A549 (cell line): ENCODE measurements at regions not wholly inside any gene's neighbourhood (a gene's known extent, or its start where the extent isn't known, plus 50 kb on each side); places are given as distances from the start of the nearest gene placed in this dataset.

Source experiments
- BHLHE40 ChIP-seq: IDR thresholded peaks from 2 replicates; pipeline ENCODE4 v1.6.1; 2012; ENCODE audit warnings: low read depth, low read length, inconsistent platforms
- EP300 ChIP-seq, 2 experiments: fragments of >200 bp; sonication (Bioruptor Twin); formaldehyde crosslinking; IDR thresholded peaks; 2 replicates in 1 of 2; 3 replicates in 1 of 2; pipeline ENCODE4 v1.6.1; 2016 to 2017
- JUNB ChIP-seq: fragments of >200 bp; sonication (Bioruptor Twin); formaldehyde crosslinking; IDR thresholded peaks from 2 replicates; pipeline ENCODE4 v1.6.1; 2016
- MAZ ChIP-seq: fragments of 150-350 bp; IDR thresholded peaks from 2 replicates; pipeline ENCODE4 v1.6.1; 2014; ENCODE audit warnings: antibody characterized with exemption, low read depth, low read length, borderline replicate concordance
- MYC ChIP-seq: IDR thresholded peaks from 2 replicates; pipeline ENCODE4 v1.6.1; 2012; ENCODE audit warnings: mild to moderate bottlenecking, inconsistent platforms, low read length, improper control_type of control experiment, borderline replicate concordance
- NR3C1 ChIP-seq: fragments of >200 bp; sonication (Bioruptor Twin); formaldehyde crosslinking; IDR thresholded peaks from 3 replicates; pipeline ENCODE4 v1.6.1; 2017
- POLR2A ChIP-seq: IDR thresholded peaks from 2 replicates; pipeline ENCODE4 v1.6.1; 2012; ENCODE audit warnings: mild to moderate bottlenecking, low read length
- RFX5 ChIP-seq: fragments of 450-650 bp; IDR thresholded peaks from 2 replicates; pipeline ENCODE4 v1.7.1; 2014; ENCODE audit warnings: antibody characterized with exemption, mild to moderate bottlenecking, moderate library complexity
- SMC3 ChIP-seq: fragments of >200 bp; sonication (Bioruptor Twin); formaldehyde crosslinking; IDR thresholded peaks from 3 replicates; pipeline ENCODE4 v1.6.1; 2018; ENCODE audit warnings: inconsistent platforms
- TF ChIP-seq, protein P1 (sequence below): fragments of >200 bp; sonication (Bioruptor Twin); formaldehyde crosslinking; IDR thresholded peaks from 3 replicates; pipeline ENCODE4 v1.5.1; 2016
- TF ChIP-seq, protein P2 (sequence below): fragments of 450-650 bp; IDR thresholded peaks from 2 replicates; pipeline ENCODE4 v1.6.1; 2014; ENCODE audit warnings: antibody characterized with exemption
- TF ChIP-seq, protein P3 (sequence below): IDR thresholded peaks from 2 replicates; pipeline ENCODE4 v1.6.1; 2012
- TF ChIP-seq, protein P4 (sequence below): fragments of 200-600 bp; sonication (generic); IDR thresholded peaks from 2 replicates; pipeline ENCODE4 v1.6.1; 2016; ENCODE audit warnings: antibody characterized with exemption, mild to moderate bottlenecking, moderate library complexity

DNA sequence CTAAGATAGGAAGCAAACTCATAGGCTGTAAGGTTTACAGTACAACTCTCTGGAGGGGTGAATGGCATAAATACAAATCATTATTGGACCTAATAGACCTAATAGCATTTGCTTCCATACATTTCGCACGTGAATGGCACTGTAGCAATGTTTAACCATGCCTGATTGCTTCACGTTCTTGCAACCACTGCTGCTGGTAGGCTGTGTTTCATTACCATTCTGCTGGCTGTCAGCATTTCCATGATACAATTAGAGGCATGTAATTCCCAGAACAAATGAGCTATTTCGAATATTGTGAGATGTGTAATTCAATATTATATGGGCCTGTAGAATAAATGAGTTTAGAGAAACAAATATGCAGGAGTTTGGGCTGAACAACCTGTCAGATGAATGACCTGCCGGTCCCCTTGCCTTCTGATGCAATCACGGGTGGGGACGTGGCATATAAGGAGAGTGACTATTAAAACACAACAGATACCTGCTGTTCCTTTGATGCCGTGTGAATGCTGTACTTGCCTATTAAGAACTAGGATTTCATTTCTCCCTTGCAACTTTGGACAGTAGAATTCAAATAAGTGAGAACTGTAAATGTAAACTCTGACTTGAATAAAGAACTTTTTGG lies 393.4 kb downstream of the ACTR3B start:
- TF ChIP-seq JUNB = no peak
- TF ChIP-seq, protein P1, sequence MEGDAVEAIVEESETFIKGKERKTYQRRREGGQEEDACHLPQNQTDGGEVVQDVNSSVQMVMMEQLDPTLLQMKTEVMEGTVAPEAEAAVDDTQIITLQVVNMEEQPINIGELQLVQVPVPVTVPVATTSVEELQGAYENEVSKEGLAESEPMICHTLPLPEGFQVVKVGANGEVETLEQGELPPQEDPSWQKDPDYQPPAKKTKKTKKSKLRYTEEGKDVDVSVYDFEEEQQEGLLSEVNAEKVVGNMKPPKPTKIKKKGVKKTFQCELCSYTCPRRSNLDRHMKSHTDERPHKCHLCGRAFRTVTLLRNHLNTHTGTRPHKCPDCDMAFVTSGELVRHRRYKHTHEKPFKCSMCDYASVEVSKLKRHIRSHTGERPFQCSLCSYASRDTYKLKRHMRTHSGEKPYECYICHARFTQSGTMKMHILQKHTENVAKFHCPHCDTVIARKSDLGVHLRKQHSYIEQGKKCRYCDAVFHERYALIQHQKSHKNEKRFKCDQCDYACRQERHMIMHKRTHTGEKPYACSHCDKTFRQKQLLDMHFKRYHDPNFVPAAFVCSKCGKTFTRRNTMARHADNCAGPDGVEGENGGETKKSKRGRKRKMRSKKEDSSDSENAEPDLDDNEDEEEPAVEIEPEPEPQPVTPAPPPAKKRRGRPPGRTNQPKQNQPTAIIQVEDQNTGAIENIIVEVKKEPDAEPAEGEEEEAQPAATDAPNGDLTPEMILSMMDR = no peak
- no peak for TF ChIP-seq POLR2A
- TF ChIP-seq SMC3 = no peak
- TF ChIP-seq MAZ = no peak
- TF ChIP-seq NR3C1 = no peak
- TF ChIP-seq RFX5 = no peak
- TF ChIP-seq, protein P2, sequence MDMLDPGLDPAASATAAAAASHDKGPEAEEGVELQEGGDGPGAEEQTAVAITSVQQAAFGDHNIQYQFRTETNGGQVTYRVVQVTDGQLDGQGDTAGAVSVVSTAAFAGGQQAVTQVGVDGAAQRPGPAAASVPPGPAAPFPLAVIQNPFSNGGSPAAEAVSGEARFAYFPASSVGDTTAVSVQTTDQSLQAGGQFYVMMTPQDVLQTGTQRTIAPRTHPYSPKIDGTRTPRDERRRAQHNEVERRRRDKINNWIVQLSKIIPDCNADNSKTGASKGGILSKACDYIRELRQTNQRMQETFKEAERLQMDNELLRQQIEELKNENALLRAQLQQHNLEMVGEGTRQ = no peak
- TF ChIP-seq MYC = no peak
- TF ChIP-seq EP300 (IDR thresholded peaks at IDR 0.05) = no peak
- TF ChIP-seq, protein P3, sequence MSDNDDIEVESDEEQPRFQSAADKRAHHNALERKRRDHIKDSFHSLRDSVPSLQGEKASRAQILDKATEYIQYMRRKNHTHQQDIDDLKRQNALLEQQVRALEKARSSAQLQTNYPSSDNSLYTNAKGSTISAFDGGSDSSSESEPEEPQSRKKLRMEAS = no peak
- TF ChIP-seq, protein P4, sequence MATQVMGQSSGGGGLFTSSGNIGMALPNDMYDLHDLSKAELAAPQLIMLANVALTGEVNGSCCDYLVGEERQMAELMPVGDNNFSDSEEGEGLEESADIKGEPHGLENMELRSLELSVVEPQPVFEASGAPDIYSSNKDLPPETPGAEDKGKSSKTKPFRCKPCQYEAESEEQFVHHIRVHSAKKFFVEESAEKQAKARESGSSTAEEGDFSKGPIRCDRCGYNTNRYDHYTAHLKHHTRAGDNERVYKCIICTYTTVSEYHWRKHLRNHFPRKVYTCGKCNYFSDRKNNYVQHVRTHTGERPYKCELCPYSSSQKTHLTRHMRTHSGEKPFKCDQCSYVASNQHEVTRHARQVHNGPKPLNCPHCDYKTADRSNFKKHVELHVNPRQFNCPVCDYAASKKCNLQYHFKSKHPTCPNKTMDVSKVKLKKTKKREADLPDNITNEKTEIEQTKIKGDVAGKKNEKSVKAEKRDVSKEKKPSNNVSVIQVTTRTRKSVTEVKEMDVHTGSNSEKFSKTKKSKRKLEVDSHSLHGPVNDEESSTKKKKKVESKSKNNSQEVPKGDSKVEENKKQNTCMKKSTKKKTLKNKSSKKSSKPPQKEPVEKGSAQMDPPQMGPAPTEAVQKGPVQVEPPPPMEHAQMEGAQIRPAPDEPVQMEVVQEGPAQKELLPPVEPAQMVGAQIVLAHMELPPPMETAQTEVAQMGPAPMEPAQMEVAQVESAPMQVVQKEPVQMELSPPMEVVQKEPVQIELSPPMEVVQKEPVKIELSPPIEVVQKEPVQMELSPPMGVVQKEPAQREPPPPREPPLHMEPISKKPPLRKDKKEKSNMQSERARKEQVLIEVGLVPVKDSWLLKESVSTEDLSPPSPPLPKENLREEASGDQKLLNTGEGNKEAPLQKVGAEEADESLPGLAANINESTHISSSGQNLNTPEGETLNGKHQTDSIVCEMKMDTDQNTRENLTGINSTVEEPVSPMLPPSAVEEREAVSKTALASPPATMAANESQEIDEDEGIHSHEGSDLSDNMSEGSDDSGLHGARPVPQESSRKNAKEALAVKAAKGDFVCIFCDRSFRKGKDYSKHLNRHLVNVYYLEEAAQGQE = no peak
- TF ChIP-seq BHLHE40 = no peak
